GM12878 (cell line): ENCODE measurements at regions not wholly inside any gene's neighbourhood (a gene's known extent, or its start where the extent isn't known, plus 50 kb on each side); places are given as distances from the start of the nearest gene placed in this dataset.

Experiments
- ATAC-seq: fragments of 200-7000 bp; cut with Tn5 transposase; 3 replicates; pipeline ENCODE4 v1.9.1; 2020; ENCODE audit warnings: mild to moderate bottlenecking, moderate library complexity
- BruUV-seq: library from RNA; stranded (reverse); fragments of 400-500 nt; replicated peaks from 2 replicates; lab custom pipeline; 2021; lab: Mats Ljungman, UMichigan
- CTCF ChIA-PET: fragments of 300-600 bp; sonication (Branson Sonifier 250); formaldehyde crosslinking; extraction: SDS; loops from one replicate; lab custom pipeline; 2021; ENCODE audit warnings: inconsistent platforms; lab: Yijun Ruan, JAX
- POLR2A ChIA-PET: fragments of 350-600 bp; formaldehyde crosslinking; extraction: SDS; loops from one replicate; lab custom pipeline; 2021; ENCODE audit warnings: inconsistent platforms; lab: Charles Lee
- RAD21 ChIA-PET: fragments of 300-600 bp; sonication (Branson Sonifier 250); formaldehyde crosslinking; loops from one replicate; lab custom pipeline; 2023; ENCODE audit warnings: antibody characterized with exemption; ENCODE audit not compliant: unreplicated experiment; lab: Charles Lee
- SMC1A ChIA-PET: fragments of 300-600 bp; sonication (Branson Sonifier 250); formaldehyde crosslinking; loops from one replicate; lab custom pipeline; 2023; ENCODE audit not compliant: unreplicated experiment, uncharacterized antibody; lab: Charles Lee
- DNase-seq: peaks from one replicate; pipeline ENCODE4 v3.0.0-alpha.2; 2011; ENCODE audit warnings: low read depth, low spot score
- FAIRE-seq: peaks from 3 replicates; lab custom pipeline; 2011; peaks lifted over from hg19 to GRCh38; lab: Jason Lieb, UNC
- H2AFZ ChIP-seq: 2 replicates; pipeline ENCODE4 v1.6.0; 2011; ENCODE audit warnings: low read depth, low read length, control low read depth; ENCODE audit not compliant: control insufficient read depth
- H3K27ac ChIP-seq: 2 replicates; pipeline ENCODE4 v1.5.1; 2011; ENCODE audit warnings: control low read depth; ENCODE audit not compliant: control insufficient read depth, insufficient read depth
- H3K27me3 ChIP-seq, 2 experiments: replicated peaks in 1 of 2; 2 replicates each; pipeline versions ENCODE4 v1.6.0 to v1.6.1; 2011; ENCODE audit warnings: low read length in 1 of 2; ENCODE audit not compliant: control insufficient read depth in 2 of 2, insufficient read depth in 2 of 2
- H3K36me3 ChIP-seq, 2 experiments: 2 replicates each; pipeline ENCODE4 v1.5.1; 2011; ENCODE audit warnings: low read length in 1 of 2; ENCODE audit not compliant: control insufficient read depth in 2 of 2, insufficient read depth in 2 of 2
- H3K4me1 ChIP-seq: 2 replicates; pipeline ENCODE4 v1.6.1; 2011; ENCODE audit warnings: mild to moderate bottlenecking, low read length, moderate library complexity, mixed read lengths; ENCODE audit not compliant: control insufficient read depth, insufficient read depth
- H3K4me2 ChIP-seq: 2 replicates; pipeline ENCODE4 v1.6.0; 2011; ENCODE audit warnings: control low read depth; ENCODE audit not compliant: control insufficient read depth, insufficient read depth
- H3K4me3 ChIP-seq: fragments of 200-600 bp; sonication (generic); 2 replicates; pipeline ENCODE4 v1.5.1; 2016
- H3K79me2 ChIP-seq: 2 replicates; pipeline ENCODE4 v1.6.0; 2011; ENCODE audit warnings: low read length; ENCODE audit not compliant: control insufficient read depth, insufficient read depth
- H3K9ac ChIP-seq: 2 replicates; pipeline ENCODE4 v1.8.0; 2011; ENCODE audit warnings: low read length, control low read depth, mixed read lengths; ENCODE audit not compliant: control insufficient read depth, insufficient read depth
- H3K9me3 ChIP-seq: replicated peaks from 3 replicates; pipeline ENCODE4 v1.5.1; 2011; ENCODE audit warnings: mild to moderate bottlenecking, low read length; ENCODE audit not compliant: control insufficient read depth, insufficient read depth
- H4K20me1 ChIP-seq: 2 replicates; pipeline ENCODE4 v1.6.0; 2011; ENCODE audit not compliant: control insufficient read depth, insufficient read depth
- MYC ChIP-seq: IDR thresholded peaks from 2 replicates; pipeline ENCODE4 v1.6.1; 2011; ENCODE audit warnings: mild to moderate bottlenecking, low read length, moderate library complexity, inconsistent platforms; ENCODE audit not compliant: insufficient read depth, insufficient replicate concordance, insufficient read length, severe bottlenecking
- NKRF ChIP-seq: fragments of 450-650 bp; conservative IDR thresholded peaks from 2 replicates; pipeline ENCODE4 v1.6.1; 2017; ENCODE audit warnings: mild to moderate bottlenecking, moderate library complexity
- SKIL ChIP-seq: fragments of 450-650 bp; IDR thresholded peaks from 2 replicates; pipeline ENCODE4 v1.6.1; 2017; ENCODE audit warnings: mild to moderate bottlenecking, low read depth, inconsistent platforms; ENCODE audit not compliant: poor library complexity, severe bottlenecking
- STAT1 ChIP-seq: fragments of 450-650 bp; conservative IDR thresholded peaks from 2 replicates; pipeline ENCODE4 v1.6.1; 2014; ENCODE audit warnings: antibody characterized with exemption, mild to moderate bottlenecking
- WGBS: methylation state at CpG from one replicate; pipeline ENCODE4 v1.1.6; 2016; ENCODE audit warnings: low lambda C conversion rate; ENCODE audit not compliant: insufficient replicate concordance, insufficient coverage; ENCODE audit errors: missing lambda C conversion rate; 5-methylcytosine and 5-hydroxymethylcytosine counted together
- in situ Hi-C: fragments of 300-500 bp; cut with MboI; formaldehyde crosslinking; loops from 9 replicates; pipeline ENCODE4 v1.14.3; 2018; ENCODE audit warnings: mixed read lengths
- intact Hi-C: fragments of 100-400 bp; cut with micrococcal nuclease; formaldehyde crosslinking; loops from one replicate; pipeline ENCODE4 v1.14.2; 2022; ENCODE audit not compliant: unreplicated experiment

- ChIA-PET SMC1A (interaction anchor here (0.6 to 2.2 kb wide), 4 partner anchors 8 to 105 kb away, joined by 3 to 9 read pairs (median 4); no protein-coding TSS in a partner anchor), RAD21 (interaction anchor here (1.0 kb wide), 1 partner anchor 9 kb away, joined by 3 read pairs; no protein-coding TSS in a partner anchor), CTCF (interaction anchor here (0.7 to 1.6 kb wide), 4 partner anchors 9 to 23 kb away, joined by 4 read pairs; no protein-coding TSS in a partner anchor)
- H3K27ac ChIP-seq, result no peak overlapping the region
- H3K36me3 ChIP-seq, result no peaks in the 10 kb centered on the region
- H3K4me1 ChIP-seq, result no peaks in the 10 kb centered on the region
- H3K9me3 ChIP-seq, result peaks cover 14% of the 10 kb centered on the region
- no peak overlapping the region for H3K4me3 ChIP-seq
- TF ChIP-seq SKIL (no peak), STAT1 (no peak), MYC (no peak), NKRF (no peak)
- TF ChIP-seq, all 136 proteins: peak for 0
- H2AFZ ChIP-seq, result no peak overlapping the region
- H3K79me2 ChIP-seq, result no peaks in the 10 kb centered on the region; the same call in none of the 2 replicates
- no peak overlapping the region for H3K4me2 ChIP-seq
- DNase-seq, result no peak
- WGBS, result 100% methylated on average over 1 of the region's 1 CpG
- FAIRE-seq, result no peak
- BruUV-seq, result no TSS peak
- H4K20me1 ChIP-seq, result no peaks in the 10 kb centered on the region
- no peak overlapping the region for H3K9ac ChIP-seq
- POLR2A ChIA-PET, result no interaction called here
- H3K27me3 ChIP-seq, result no peaks in the 10 kb centered on the region
- in situ Hi-C loops (no loop called here), intact Hi-C loops (no loop called here)
- no peak for ATAC-seq
Measured at GRCh38 chr13:74018062-74018431, 116.2 kb downstream of the KLF12 start.
